GM12878 (cell line): ENCODE measurements at regions not wholly inside any gene's neighbourhood (a gene's known extent, or its start where the extent isn't known, plus 50 kb on each side); places are given as distances from the start of the nearest gene placed in this dataset.

Source experiments
- EZH2 ChIP-seq: IDR thresholded peaks from 2 replicates; pipeline ENCODE4 v1.6.1; 2012; ENCODE audit warnings: low read depth, mild to moderate bottlenecking, control low read depth, inconsistent platforms, low read length, borderline replicate concordance; ENCODE audit not compliant: control insufficient read depth
- TBL1XR1 ChIP-seq: IDR thresholded peaks from 2 replicates; pipeline ENCODE4 v1.6.1; 2012; ENCODE audit warnings: low read depth, low read length, improper control_type of control experiment
- TF ChIP-seq, protein P1 (sequence below): IDR thresholded peaks from 2 replicates; pipeline ENCODE4 v1.6.1; 2012; ENCODE audit warnings: mild to moderate bottlenecking, low read depth, low read length

DNA sequence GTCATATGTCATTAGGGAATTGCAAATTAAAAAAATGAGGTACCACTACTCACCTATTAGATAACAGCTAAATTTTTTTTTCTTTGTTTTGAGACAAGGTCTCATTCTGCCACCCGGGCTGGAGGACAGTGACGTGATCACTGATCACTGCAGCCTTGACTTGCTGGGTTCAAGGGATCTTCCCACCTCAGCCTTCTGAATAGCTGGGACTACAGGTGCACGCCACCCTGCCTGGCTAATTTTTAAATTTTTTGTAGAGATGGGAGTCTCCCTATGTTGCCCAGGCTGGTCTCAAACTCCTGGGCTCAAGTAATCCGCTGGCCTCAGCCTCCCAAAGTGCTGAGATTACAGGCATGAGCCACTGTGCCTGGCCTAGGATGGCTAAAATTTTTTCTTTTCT, 57.1 kb upstream of the NCOA3 start:
- no peak for TF ChIP-seq EZH2
- TF ChIP-seq, protein P1, sequence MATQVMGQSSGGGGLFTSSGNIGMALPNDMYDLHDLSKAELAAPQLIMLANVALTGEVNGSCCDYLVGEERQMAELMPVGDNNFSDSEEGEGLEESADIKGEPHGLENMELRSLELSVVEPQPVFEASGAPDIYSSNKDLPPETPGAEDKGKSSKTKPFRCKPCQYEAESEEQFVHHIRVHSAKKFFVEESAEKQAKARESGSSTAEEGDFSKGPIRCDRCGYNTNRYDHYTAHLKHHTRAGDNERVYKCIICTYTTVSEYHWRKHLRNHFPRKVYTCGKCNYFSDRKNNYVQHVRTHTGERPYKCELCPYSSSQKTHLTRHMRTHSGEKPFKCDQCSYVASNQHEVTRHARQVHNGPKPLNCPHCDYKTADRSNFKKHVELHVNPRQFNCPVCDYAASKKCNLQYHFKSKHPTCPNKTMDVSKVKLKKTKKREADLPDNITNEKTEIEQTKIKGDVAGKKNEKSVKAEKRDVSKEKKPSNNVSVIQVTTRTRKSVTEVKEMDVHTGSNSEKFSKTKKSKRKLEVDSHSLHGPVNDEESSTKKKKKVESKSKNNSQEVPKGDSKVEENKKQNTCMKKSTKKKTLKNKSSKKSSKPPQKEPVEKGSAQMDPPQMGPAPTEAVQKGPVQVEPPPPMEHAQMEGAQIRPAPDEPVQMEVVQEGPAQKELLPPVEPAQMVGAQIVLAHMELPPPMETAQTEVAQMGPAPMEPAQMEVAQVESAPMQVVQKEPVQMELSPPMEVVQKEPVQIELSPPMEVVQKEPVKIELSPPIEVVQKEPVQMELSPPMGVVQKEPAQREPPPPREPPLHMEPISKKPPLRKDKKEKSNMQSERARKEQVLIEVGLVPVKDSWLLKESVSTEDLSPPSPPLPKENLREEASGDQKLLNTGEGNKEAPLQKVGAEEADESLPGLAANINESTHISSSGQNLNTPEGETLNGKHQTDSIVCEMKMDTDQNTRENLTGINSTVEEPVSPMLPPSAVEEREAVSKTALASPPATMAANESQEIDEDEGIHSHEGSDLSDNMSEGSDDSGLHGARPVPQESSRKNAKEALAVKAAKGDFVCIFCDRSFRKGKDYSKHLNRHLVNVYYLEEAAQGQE: no peak
- TF ChIP-seq TBL1XR1: no peak
